ENCODE measurements at regions not wholly inside any gene's neighbourhood (a gene's known extent, or its start where the extent isn't known, plus 50 kb on each side); places are given as distances from the start of the nearest gene placed in this dataset.

DNA sequence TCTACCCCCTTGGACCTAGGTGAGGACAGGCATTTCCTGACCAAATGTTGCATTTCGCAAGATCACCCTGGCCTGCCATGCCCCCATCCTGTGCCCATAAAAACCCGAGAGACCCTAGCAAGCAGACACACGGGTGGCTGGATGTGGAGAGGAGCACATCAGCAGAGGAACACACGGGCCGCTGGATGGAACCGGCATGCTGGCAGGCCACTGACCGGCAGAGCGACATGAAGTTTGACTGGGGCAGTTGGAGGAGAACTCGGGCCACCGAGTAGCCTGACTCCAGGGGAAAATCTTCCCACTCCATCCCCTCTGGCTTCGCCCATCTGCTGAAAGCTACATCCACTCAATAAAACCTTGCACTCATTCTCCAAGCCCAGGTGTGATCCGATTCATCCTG is 329.3 kb downstream of the FGF9 start:
- TF ChIP-seq, protein P1, sequence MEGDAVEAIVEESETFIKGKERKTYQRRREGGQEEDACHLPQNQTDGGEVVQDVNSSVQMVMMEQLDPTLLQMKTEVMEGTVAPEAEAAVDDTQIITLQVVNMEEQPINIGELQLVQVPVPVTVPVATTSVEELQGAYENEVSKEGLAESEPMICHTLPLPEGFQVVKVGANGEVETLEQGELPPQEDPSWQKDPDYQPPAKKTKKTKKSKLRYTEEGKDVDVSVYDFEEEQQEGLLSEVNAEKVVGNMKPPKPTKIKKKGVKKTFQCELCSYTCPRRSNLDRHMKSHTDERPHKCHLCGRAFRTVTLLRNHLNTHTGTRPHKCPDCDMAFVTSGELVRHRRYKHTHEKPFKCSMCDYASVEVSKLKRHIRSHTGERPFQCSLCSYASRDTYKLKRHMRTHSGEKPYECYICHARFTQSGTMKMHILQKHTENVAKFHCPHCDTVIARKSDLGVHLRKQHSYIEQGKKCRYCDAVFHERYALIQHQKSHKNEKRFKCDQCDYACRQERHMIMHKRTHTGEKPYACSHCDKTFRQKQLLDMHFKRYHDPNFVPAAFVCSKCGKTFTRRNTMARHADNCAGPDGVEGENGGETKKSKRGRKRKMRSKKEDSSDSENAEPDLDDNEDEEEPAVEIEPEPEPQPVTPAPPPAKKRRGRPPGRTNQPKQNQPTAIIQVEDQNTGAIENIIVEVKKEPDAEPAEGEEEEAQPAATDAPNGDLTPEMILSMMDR (IDR thresholded peaks at IDR 0.05): no peak
- TF ChIP-seq POLR2A (IDR thresholded peaks at IDR 0.05): no peak
